ENCODE measurements at regions not wholly inside any gene's neighbourhood (a gene's known extent, or its start where the extent isn't known, plus 50 kb on each side); places are given as distances from the start of the nearest gene placed in this dataset.

GRCh38 chr16:72464597-72465368 is 292.8 kb upstream of the PMFBP1 start:
- Histone ChIP-seq H3K36me3 (ENCODE audit: control insufficient read depth in 2 of 2, insufficient read depth in 1 of 2, low read length in 2 of 2) (no peaks in the 10 kb centered on the region), H3K9me3 (ENCODE audit: control insufficient read depth, insufficient read depth, low read depth, low read length) (no peaks in the 10 kb centered on the region), H3K4me3 (ENCODE audit: low read depth, low read length) (no peak overlapping the region), H3K4me1 (ENCODE audit: control insufficient read depth, insufficient read depth, low read length) (no peaks in the 10 kb centered on the region), H3K27ac (ENCODE audit: extremely low read depth, low read depth, low read length) (no peak overlapping the region)
- TF ChIP-seq SCRT2 (tag by site-specific recombination; IDR thresholded peaks at IDR 0.05) (no peak), ZFHX2 (tag by site-specific recombination; conservative IDR thresholded peaks at IDR 0.05) (no peak), ZNF426 (tag by site-specific recombination; IDR thresholded peaks at IDR 0.05) (no peak), ZNF48 (tag by site-specific recombination; IDR thresholded peaks at IDR 0.05) (no peak), ZNF221 (tag by site-specific recombination; IDR thresholded peaks at IDR 0.05; ENCODE audit: borderline replicate concordance) (no peak), HOXC10 (CRISPR knock-in tag; IDR thresholded peaks at IDR 0.05) (no peak), ZNF664 (tag by site-specific recombination; IDR thresholded peaks at IDR 0.05) (no peak), ZNF121 (tag by site-specific recombination; IDR thresholded peaks at IDR 0.05) (no peak), TRIM28 (IDR thresholded peaks at IDR 0.05; ENCODE audit: borderline replicate concordance, low read length) (no peak), BCL11A (tag by site-specific recombination; IDR thresholded peaks at IDR 0.05; ENCODE audit: low read depth) (no peak)
- POLR2A ChIA-PET: no interaction called here
- CTCF ChIA-PET: interaction anchor here (0.5 to 2.4 kb wide), 4 partner anchors 34 to 824 kb away, joined by 3 to 6 read pairs (median 3); no protein-coding TSS in a partner anchor

GRCh38 chr16:72464052-72464451 is 292.1 kb upstream of the PMFBP1 start:
- CTCF ChIA-PET: interaction anchor here (0.5 to 2.4 kb wide), 2 partner anchors 33 to 64 kb away, joined by 3 to 6 read pairs; no protein-coding TSS in a partner anchor
- Histone ChIP-seq H3K27ac (ENCODE audit: extremely low read depth, low read depth, low read length) (no peak overlapping the region), H3K36me3 (ENCODE audit: control insufficient read depth in 2 of 2, insufficient read depth in 1 of 2, low read length in 2 of 2) (no peaks in the 10 kb centered on the region), H3K4me1 (ENCODE audit: control insufficient read depth, insufficient read depth, low read length) (no peaks in the 10 kb centered on the region), H3K9me3 (ENCODE audit: control insufficient read depth, insufficient read depth, low read depth, low read length) (no peaks in the 10 kb centered on the region), H3K4me3 (ENCODE audit: low read depth, low read length) (no peak overlapping the region)
- POLR2A ChIA-PET: no interaction called here
- no peak for TF ChIP-seq ZNF174 (tag by site-specific recombination; IDR thresholded peaks at IDR 0.05)
- TF ChIP-seq ZSCAN5A (tag by site-specific recombination; IDR thresholded peaks at IDR 0.05): no peak
- TF ChIP-seq ZNF148 (tag by site-specific recombination; IDR thresholded peaks at IDR 0.05; ENCODE audit: borderline replicate concordance): no peak
- TF ChIP-seq ZNF449 (tag by site-specific recombination; IDR thresholded peaks at IDR 0.05): no peak
- no peak for TF ChIP-seq ZNF677 (tag by site-specific recombination; IDR thresholded peaks at IDR 0.05)
- no peak for TF ChIP-seq ZNF280D (tag by site-specific recombination; IDR thresholded peaks at IDR 0.05)
